Nephron progenitor cell (in vitro differentiated cells): ENCODE measurements at regions not wholly inside any gene's neighbourhood (a gene's known extent, or its start where the extent isn't known, plus 50 kb on each side); places are given as distances from the start of the nearest gene placed in this dataset.

Experiments
- DNase-seq: peaks from one replicate; pipeline ENCODE4 v3.0.0; 2021
- H3K27ac Mint-ChIP-seq: 2 replicates; pipeline ENCODE4 v1.8.0; 2021; ENCODE audit warnings: mild to moderate bottlenecking, moderate library complexity, mixed read lengths
- H3K27me3 Mint-ChIP-seq: 2 replicates; pipeline ENCODE4 v1.8.0; 2021; ENCODE audit warnings: mild to moderate bottlenecking, low read depth, mixed read lengths; ENCODE audit not compliant: poor library complexity
- H3K36me3 Mint-ChIP-seq: 2 replicates; pipeline ENCODE4 v1.8.0; 2021; ENCODE audit warnings: low read depth, mixed read lengths
- H3K4me1 Mint-ChIP-seq: 2 replicates; pipeline ENCODE4 v1.8.0; 2021; ENCODE audit warnings: mixed read lengths
- H3K4me3 Mint-ChIP-seq: 2 replicates; pipeline ENCODE4 v1.8.0; 2021; ENCODE audit warnings: mild to moderate bottlenecking, moderate library complexity, mixed read lengths
- H3K9me3 Mint-ChIP-seq: 2 replicates; pipeline ENCODE4 v1.8.0; 2021; ENCODE audit warnings: mild to moderate bottlenecking, moderate library complexity, mixed read lengths
- CTCF ChIP-seq: fragments of 200-600 bp; sonication (generic); IDR thresholded peaks from 2 replicates; pipeline ENCODE4 v1.5.0; 2021; ENCODE audit warnings: antibody characterized with exemption

- Mint-ChIP-seq H3K36me3 (no peaks in the 10 kb centered on the region), H3K27me3 (peaks cover 2% of the 10 kb centered on the region), H3K9me3 (no peaks in the 10 kb centered on the region), H3K27ac (no peak overlapping the region), H3K4me1 (peaks cover 62% of the 10 kb centered on the region), H3K4me3 (no peak overlapping the region)
- DNase-seq = no peak
- TF ChIP-seq CTCF = no peak
Observed at GRCh38 chr20:62527781-62528180, 52.0 kb upstream of the GATA5 start.

- Mint-ChIP-seq H3K36me3 (no peaks in the 10 kb centered on the region), H3K9me3 (no peaks in the 10 kb centered on the region), H3K27ac (peak overlapping the region; percentile 85), H3K27me3 (peaks cover 2% of the 10 kb centered on the region), H3K4me3 (no peak overlapping the region), H3K4me1 (peaks cover 48% of the 10 kb centered on the region)
- no peak for TF ChIP-seq CTCF
- no peak for DNase-seq
Observed at GRCh38 chr20:62528983-62529891, 53.4 kb upstream of the GATA5 start.

GRCh38 chr20:62529896-62530642, 54.3 kb upstream of the GATA5 start:
- Mint-ChIP-seq H3K36me3 (no peaks in the 10 kb centered on the region), H3K4me3 (no peak overlapping the region), H3K27me3 (peaks cover 2% of the 10 kb centered on the region), H3K4me1 (peaks cover 41% of the 10 kb centered on the region), H3K27ac (peak overlapping the region; percentile 37), H3K9me3 (no peaks in the 10 kb centered on the region)
- no peak for TF ChIP-seq CTCF
- no peak for DNase-seq

GRCh38 chr20:62530643-62531032, 54.8 kb upstream of the GATA5 start:
- Mint-ChIP-seq H3K4me3 (no peak overlapping the region), H3K27ac (no peak overlapping the region), H3K4me1 (peaks cover 38% of the 10 kb centered on the region), H3K9me3 (no peaks in the 10 kb centered on the region), H3K27me3 (peaks cover 2% of the 10 kb centered on the region), H3K36me3 (no peaks in the 10 kb centered on the region)
- no peak for DNase-seq
- TF ChIP-seq CTCF = no peak

- TF ChIP-seq CTCF = no peak
- H3K36me3 Mint-ChIP-seq = no peaks in the 10 kb centered on the region
- peaks cover 2% of the 10 kb centered on the region for H3K27me3 Mint-ChIP-seq
- peaks cover 33% of the 10 kb centered on the region for H3K4me1 Mint-ChIP-seq
- no peak for DNase-seq
- H3K27ac Mint-ChIP-seq = no peak overlapping the region
- H3K4me3 Mint-ChIP-seq = no peak overlapping the region
- H3K9me3 Mint-ChIP-seq = no peaks in the 10 kb centered on the region
Observed at GRCh38 chr20:62531046-62531838, 55.4 kb upstream of the GATA5 start.
